Fibroblast of upper back skin (primary cell): ENCODE measurements at regions not wholly inside any gene's neighbourhood (a gene's known extent, or its start where the extent isn't known, plus 50 kb on each side); places are given as distances from the start of the nearest gene placed in this dataset.
"Not testable (repeated sequence)": the region's sequence is repeated elsewhere in the genome, so short reads cannot be mapped to it uniquely, and the experiment has no call there.

Source experiments
- DNase-seq: peaks from one replicate; pipeline ENCODE4 v3.0.0-alpha.2; 2013

DNA sequence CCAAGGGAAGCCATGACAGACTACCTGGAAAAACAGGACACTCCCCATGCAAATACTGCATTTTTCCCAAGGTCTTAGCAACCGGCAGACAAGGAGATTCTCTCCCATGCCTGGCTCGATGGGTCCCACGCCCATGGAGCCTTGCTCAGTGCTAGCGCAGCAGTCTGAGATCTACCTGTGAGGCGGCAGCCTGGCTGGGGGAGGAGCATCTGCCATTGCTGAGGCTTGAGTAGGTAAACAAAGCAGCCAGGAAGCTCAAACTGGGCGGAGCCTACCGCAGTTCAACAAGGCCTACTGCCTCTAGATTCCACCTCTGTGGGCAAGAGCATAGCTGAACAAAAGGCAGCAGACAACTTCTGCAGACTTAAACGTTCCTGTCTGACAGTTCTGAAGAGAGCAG, 1417.2 kb downstream of the FSTL5 start:
- DNase-seq = not testable (repeated sequence)

DNA sequence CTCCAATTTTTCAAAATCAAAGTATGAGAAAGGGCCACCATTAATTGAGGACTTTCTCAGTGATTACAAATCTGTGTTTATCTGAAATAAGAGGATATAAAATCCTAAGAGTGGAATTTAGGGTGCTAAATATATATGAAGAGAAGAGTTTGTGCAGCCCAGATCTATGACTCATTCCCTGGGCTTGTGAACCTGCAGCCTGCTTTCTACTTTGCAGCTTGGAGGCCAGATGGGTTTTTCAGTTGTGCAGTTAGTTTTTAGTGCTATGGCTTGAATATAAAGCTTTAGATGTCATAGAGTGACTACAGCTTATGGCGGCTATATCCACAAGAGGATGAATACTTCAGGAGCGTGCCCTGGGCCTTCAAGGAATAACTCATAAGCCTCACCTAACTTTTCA, 1391.1 kb downstream of the FSTL5 start:
- DNase-seq = no peak

DNA sequence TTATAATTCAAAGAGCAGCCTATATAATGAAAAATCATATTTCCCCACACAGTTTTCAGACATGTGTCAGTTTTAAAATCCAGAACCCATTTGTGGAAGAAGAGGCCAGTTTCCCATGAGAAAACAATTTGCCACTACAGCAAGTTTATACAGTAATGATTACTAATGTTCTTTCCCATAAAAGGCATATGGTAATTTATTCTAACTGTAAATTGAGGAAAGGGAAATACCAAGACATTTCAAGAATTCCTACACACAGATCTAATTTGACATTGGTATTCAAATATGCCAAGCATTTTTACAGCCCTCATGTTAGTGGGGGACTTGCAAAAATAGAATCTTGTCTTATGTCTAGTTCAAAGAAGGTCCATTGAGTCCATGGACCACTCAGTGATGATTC, 1368.6 kb downstream of the FSTL5 start:
- DNase-seq = peak; percentile 0

DNA sequence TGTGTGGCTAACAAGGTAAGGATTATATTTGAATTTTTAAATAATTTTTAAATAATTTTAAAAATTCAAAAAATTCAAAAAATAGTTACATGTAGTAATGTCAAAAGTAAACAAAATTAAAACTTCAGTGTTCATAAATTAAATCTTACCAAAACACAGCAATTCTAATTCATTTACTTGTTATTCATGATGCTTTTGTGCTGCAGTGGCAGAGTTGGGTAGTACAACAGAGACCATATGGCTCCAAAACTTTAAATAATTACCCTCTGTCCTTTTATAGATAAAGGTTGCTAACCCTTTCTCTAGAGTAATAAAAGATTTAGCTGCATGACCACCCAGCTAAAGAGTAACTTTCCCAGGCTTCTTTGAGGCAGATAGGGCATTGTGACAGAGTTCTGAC, 1355.6 kb downstream of the FSTL5 start:
- DNase-seq = no peak

DNA sequence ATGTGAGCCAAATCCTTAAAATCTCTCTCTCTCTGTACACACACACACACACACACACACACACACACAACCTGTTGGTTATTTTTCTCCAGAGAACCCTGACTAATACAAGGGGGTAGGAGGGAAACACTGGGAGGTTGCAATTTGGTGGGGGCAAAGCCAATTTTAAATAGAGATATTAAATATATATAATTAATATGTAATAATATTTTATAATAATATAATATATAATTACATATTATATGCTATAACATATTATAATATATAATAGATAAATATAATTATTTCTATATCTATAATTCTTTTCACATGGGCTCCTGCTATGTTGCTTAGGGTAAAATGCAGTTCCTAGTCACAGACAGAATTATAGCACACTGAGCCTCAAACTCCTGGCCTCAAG, 1354.2 kb downstream of the FSTL5 start:
- DNase-seq = no peak

DNA sequence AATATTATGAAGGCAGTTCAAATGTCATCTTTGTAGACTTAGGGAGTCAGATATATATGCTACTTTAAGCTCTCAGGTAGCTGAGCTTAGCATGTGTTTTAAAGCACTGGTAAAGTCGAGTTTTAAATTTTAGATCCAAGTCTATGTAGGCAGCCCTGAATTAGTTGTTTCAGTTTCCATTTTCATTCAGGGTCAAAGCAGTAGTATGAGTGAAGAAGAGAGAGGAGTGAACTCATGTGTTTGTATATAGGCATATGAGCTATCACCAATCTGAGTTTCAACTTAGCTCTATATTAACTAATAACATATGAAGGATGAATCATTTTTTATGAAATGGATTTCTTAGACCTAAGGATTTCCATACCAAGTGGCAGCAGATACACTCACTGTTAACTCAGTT, 1353.4 kb downstream of the FSTL5 start:
- no peak for DNase-seq

DNA sequence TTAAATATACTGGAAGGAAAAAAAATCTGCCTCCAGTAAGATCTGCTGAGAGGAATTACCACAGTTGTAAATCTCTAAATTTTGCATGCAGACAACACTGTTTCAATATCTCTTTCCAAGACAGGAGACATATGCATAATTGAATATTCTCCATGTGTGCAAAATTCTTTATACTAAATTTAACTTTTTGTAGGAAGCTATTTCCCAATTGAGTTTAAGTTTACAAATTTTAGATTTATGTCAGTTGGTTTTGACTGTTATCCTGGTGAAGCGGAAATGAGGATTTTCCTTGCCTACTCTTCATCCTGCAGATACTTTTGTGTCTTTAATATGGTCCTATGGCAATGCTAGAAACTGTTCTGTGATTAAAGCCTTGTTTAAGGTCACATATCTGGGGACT, 1352.9 kb downstream of the FSTL5 start:
- DNase-seq = no peak

DNA sequence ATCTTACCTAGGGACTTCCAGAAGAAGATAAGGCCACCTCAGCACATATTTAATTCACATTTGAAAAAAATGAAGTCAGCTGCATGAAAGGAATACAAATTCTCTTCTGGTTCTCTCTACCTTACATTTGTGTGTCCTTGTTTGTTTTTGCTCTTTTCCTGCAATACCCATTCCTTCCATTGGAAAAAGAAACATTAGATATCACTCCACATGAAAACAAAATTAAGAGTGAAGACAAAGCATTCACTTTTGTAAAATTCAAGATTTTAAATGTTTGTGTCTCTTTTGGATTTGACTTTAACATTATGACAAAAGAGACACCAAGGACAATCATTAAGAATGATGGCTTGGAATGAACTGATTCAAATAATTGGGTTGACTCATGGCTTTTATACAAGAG, 1351.8 kb downstream of the FSTL5 start:
- no peak for DNase-seq

DNA sequence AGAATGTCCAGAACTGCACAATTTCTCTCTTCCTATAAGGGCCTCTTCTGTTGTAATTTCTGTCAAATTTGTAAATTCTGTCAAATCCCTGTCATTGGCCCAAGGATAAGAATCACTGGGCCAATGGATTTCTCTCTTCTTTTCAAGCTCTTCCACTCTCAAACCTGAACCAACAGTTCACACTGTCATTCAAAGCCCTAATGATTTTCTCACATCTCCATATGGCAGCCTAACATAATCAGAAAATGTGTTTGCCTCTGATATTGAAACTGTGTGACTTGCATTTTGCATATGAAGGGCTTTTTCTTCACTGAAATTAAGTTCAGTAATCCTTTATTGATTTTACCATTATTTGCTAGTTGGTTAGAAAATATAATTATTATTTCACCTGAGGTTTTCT, 1349.1 kb downstream of the FSTL5 start:
- no peak for DNase-seq

DNA sequence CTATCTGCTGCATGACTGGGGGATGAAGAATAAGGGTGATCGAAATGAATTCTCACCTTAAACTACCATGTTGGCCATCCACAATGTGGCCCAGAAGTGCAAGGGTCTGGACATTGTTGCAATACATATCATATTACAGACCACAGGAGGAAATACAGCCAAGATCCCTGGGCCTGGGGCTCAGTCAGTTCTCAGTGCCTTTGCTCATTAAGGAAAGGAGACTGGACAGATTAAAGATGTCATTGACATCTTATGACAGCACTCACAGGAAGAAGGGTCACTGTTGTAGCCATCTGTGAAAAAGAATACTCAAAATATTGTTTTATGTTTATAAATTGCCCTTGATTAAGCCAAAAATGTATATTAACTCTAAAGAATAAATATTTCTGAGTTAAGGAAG, 1345.2 kb downstream of the FSTL5 start:
- DNase-seq = no peak

DNA sequence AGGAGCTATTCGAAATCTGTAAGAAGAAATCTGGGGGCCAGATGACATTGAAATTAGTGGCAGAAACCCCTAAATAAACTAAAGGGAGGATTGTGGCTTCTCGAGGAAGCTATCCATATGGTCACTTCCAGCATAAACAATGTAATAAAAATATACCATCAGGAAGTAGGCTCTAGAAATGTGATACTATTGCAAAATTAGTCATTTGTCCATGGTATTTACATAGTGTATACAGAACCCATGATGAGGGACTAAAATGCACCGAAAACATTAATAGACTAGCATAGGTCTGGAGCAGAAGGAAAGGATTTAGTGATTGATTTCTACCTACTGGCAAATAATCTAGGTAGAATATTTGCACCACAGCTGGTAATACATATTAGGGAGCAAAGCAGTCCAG, 1344.0 kb downstream of the FSTL5 start:
- no peak for DNase-seq

DNA sequence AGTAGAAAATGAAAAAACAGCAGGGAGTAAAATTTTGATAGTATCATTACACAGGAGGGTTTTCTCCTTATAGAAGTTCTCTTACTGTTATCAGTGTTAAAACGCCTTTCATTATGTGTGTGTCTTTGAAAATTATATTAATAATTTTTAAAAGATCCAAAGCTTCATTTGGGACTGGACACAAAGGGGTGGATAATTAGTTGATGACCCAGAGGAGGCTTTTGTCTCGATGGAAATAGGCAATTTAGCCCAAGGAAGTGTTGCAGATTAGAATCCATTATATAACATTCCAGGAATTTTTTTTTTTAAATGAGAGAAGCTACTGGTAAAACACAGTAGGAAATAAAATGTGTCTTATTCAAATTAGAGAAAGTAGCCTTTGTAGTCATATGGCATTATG, 1339.3 kb downstream of the FSTL5 start:
- no peak for DNase-seq

DNA sequence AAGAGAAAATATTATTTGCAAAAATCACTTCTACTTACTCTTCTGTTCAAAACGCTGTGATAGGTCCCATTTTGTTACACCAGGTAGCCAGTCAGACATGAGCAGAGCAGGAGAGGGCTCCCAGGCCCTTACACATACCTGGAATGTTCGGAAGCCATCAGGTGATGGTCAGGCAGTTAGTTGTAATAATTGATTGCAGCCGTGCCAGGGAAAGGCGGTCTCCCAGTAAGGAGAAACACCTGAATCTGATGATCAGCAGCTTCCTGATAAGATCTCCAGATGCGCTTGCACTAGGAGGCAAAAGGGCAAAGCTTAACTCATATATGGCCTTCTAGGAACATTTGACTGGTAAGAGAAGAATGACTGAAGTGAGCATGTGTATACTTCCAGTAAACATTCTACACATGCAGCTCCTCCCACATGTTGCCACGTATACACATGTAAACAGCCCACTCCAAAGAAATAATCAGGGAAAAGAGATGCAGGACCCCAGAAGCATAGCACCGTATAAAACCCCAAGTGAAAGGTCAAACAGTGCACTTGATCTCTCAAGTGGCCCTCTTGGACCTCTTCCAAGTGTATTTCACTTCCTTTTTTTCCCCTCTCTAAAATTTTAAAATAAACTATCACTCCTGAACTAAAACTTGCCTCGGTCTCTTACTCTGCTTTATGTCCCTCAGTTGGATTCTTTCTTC, 1338.0 kb downstream of the FSTL5 start:
- no peak for DNase-seq

DNA sequence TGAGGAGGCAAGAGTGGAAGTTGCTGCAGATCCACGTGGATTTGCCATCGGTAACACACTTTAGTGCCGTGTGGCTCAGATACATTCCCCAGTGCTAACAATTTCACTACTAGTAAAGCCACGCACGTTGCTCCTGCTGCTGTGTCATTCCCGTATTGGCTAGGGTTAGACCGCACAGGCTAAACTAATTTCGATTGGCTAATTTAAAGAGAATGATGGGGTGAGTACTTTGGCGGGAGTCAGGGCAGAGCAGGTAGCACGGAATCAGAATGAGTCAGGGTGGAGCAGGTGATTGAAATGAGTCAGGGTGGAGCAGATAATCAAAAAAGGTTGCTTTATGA, 1337.5 kb downstream of the FSTL5 start:
- no peak for DNase-seq

DNA sequence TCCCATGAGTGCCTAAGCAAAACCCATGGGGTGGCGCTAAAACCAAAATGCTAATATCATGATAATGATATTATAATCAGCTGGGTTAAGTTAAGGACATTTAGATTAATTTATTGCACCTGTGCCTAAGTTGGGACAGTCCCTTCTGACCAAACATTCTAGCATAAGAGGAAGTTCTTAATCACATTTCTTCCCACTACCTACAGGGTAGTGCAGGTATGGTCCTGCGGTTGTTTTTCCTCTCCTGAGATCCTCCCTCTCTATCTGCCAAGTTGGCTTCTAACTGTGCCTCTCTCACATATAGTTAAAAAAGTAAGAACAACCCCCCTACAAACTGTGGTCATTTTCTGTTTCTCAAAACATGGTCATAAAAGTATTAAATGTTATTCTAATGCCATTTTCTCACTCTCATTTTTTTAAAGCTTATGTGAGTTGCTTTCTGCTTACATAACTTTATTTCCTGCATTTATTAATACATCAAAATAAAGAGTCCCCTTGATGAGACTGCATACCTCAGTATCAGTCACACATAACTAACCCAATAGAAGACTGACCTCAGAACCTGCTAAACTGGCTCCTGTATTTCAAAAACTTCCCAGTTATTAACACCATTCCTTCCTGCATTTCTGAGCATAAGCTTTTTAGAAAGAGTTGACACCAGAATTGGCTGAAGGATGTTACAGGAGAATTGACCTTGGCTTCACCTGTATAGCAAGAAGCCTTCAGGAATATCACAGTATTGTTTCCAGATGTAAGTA, 1332.5 kb downstream of the FSTL5 start:
- DNase-seq = no peak

DNA sequence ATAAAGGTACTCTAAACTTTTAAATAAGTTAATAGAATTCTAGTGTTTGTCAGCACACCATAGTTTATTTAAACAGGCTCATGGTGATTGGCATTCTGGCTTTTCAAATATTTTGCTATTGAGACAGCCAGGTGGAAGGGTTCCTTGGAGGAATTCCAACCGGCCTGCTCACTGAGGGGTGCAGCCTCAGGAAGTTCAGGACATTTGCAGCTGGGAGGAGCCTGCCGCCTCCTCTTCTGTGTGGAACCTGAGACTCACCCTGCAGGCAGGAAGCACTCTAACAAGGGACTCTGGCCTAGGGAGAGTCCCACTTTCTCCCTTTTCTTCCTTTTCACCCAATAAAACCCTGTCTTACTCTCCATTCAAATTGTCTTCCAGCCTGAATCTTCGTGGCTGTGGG, 1328.0 kb downstream of the FSTL5 start:
- no peak for DNase-seq

DNA sequence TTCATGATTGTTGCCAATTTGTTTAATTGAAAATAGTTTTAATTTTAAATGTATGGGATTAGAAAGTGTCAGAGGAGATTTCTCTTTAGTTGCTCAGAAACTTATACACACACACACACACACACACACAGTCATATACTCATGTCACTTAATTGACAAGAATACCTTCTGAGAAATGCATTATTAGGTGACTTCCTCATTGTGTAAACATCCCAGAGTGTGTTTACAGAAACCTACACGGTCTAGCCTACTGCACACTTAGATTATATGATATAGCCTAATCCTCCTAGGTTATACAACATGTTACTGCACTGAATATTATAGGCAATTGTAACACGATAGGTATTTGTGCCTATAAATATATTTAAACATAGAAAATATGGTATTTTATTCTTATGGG, 1327.4 kb downstream of the FSTL5 start:
- DNase-seq = no peak

DNA sequence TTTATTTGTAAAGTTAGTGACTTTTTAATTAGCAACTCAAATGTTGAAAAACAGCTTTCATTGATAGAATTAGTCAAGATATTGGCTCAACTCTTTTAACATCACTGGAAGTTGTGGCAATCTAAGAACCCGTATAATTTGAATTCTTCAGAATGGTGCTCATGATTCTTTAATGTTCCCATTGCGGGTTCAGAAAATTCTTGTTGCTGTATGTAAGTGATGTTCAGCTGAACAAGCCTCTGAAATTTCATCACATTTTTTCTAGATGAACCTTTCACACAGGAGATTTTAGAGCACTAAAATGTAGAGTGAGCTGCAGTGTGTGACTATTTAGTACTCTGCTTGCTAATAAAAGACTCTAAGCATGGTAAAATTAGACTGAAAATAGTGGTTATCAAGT, 1317.7 kb downstream of the FSTL5 start:
- peak; percentile 46 for DNase-seq

DNA sequence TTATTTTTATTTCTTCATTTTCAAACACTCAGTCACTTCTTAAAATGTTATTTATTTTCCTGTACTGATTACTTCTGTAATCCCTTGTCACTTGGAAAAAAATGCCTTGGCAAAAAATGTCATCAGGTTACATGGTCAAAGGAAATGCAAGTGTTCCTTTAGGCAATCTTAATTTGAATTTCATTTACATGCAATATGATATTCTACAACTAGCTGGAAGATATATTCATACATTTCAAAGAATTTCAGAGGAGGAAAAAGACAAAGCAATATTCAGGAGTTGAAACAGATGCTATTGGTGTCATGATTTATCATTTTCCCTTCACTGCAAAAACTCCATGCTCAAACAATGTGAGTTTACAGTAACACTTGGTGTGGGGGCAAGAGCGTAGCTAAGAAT, 1316.6 kb downstream of the FSTL5 start:
- no peak for DNase-seq

DNA sequence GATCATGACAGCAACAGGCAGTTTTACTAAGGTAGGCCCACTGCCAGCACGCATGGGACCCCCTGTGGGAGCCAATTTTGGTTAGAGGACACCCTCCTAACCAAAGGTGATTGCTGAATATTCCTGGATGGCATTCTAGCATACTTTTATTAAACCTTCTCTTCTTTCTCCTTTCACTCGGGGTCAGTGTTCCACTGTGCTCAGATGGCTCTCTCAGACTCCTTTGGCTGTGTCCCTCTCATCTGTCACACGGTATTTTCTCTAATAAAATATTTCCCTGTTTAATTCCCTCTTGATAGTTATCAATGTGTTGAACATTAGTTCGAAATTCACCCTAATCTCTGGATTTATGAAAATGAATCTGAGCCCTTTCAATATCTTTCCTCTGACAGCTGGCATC, 1315.3 kb downstream of the FSTL5 start:
- DNase-seq = no peak

DNA sequence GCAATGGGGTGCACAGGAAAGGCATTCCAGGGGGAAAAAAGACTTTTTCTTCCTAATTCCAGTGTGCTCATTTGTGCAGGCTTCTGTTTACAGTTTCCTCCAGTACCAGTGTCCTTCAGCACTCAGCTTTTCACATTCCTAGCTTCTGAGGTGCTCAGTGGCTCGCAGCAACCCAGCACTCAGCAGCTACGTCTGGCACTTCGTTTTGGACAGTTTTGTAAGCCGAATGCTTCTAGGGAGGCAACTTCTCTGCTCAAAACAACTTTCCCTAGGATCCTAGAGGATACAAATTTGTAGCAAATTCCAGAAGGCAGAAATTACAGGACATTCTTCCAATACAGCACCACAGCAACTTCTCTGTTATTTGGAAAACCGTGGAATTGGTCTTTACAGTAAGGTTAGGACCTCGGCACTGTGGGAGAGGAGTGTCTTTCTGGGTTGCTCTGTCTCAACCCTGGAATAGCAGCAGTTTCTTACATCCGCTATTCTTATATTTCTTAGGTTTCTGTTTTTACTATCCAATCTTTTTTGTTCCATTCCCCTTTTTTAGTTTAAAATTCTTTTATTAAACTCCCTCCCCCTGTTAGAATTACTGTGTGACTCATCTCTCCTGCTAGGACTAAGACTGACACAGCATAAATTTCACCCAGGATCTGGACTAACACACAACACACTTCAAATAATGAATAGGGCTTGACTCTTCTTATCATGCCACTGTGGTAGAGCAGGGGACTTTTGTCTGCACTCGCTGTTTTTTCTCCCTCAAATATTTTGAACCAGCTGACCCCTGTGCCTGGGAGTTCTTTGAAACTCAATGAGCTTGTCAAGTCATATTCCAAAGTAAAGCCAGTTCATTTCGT, 1314.7 kb downstream of the FSTL5 start:
- DNase-seq = peak; percentile 47

DNA sequence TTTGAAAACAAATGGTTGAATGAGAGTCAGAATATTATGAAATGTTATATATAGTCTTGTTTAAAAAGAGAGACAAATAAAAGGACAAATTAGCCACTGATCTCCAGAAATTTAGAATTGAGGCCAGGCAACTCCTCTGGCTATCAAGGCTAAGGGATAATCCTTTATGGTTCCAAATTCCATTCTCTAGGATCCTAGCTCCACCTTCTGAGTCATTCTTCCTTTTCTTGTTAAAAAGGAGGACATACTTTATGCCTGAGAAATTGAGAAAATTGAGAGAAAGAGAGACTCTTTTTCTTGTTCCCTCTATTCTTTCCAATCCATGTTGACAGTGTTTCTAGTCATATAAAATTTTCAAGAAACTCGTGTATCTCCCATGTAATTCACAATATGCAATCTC, 1299.5 kb downstream of the FSTL5 start:
- DNase-seq = peak; percentile 11

DNA sequence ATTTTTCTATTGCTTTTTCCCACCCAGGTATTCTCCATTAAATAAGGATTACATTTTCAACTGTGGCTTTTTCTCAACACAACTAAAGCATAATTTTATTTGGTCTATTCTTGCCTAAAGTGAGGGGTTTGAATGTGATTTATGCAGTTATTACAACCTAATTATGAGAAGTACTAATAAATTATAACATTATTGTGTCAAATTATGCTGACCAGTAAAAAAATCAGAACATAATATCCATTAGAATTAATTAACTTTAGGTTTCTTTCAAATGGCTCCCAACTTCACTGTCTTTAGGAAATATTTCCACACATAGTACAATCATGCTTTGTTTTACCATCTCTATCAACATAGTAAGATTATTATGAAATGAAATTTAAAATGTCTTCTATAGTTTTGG, 1293.9 kb downstream of the FSTL5 start:
- no peak for DNase-seq

DNA sequence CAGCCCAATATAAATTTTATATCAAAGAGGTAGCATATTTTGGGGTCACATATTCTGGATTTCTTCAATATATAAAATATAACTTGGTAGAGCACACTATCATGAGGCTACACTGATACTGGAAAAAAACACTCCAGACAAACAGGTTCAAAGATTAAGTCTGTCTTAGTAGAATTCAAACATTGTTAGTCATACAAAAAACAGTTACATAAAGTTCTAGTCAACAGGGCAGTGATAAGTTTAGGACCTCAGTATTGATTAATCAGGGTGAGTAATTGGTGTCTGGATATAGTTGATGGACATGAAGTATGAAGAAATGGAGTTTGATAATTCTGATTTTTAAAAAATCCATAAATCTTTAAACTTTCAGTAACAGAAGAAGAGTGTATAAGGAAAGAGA, 1291.3 kb downstream of the FSTL5 start:
- no peak for DNase-seq
